GM18511 (cell line): ENCODE measurements at regions not wholly inside any gene's neighbourhood (a gene's known extent, or its start where the extent isn't known, plus 50 kb on each side); places are given as distances from the start of the nearest gene placed in this dataset.

Experiments used
- ATAC-seq: cut with Tn5 transposase; IDR thresholded peaks from one replicate; pipeline ENCODE4 v1.9.1; 2021; ENCODE audit warnings: mild to moderate bottlenecking, moderate library complexity; ENCODE audit not compliant: unreplicated experiment

DNA sequence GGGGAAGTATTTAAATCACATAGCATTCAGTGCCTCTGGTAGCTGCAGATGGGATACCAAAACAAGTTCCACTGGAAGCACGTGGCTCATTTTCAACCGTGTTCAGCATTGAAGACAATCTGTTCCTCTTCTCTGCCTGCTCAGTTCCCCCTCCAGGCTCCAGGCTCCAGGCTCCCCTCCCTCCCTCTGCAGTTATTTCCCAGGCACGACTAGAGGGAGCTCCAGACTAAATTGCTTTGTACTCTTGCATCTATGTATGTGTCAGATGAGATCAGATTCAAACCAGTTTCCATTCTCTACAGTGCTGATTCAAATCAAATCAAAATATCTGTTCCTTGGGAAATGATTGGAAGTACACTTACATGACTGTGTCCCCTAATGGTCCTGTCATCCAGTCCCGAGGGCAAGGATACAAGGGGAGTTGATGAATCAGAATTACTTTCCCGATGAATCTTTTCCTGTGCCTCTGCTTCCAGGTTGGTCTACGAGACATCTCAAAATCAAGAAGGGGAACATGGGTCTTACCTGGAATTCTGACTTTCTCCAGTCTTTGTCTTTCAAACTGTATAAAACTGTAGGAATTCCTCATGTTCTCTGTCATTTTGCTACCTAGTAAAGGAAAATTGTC, 600.5 kb downstream of the EDEM1 start:
- no peak for ATAC-seq

DNA sequence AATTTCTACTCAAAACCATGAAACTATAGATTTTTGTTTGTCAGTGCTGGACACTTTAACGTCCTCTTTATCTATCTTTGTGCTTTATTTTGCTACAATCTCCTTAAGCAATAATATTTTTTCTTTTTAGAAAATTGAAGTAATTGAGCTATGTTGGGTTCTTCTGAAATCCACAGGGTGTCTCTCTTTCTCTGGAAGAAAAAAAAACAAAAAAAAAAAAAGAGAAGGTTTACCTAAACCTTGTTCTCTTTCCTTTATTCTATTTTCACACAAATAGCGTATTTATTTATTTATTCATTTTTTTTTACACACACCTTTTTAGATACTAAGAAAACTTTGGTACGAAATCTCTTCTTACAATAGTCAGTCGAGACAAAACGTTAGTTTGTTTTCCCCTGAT, 601.0 kb downstream of the EDEM1 start:
- ATAC-seq, result no peak

- ATAC-seq, result no peak
Measured at GRCh38 chr3:5791558-5791957, 604.1 kb downstream of the EDEM1 start.

DNA sequence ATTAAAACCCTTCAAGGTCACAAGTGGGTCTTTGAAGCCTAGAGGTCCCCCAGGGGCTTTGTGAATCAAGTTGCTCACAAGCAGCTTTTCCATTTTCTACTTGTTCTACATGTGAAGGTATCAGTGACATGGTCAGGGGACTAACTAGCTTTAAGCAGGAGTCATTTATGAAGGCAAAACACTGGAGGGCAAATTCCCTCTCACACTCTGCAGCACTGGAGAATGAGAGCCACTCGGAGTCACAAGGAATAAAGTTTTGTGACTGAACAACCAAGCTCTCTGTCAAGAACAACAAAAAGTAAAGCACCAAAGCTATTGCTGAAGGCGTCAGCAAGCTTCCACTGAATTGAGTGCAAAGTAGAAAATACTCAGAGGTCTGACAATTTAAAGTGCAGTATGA, 609.0 kb downstream of the EDEM1 start:
- ATAC-seq, result no peak

GRCh38 chr3:5798809-5799208, 611.3 kb downstream of the EDEM1 start:
- ATAC-seq, result no peak

- no peak for ATAC-seq
Measured at GRCh38 chr3:5799398-5799797, 611.9 kb downstream of the EDEM1 start.

GRCh38 chr3:5800965-5801364, 613.5 kb downstream of the EDEM1 start:
- no peak for ATAC-seq

DNA sequence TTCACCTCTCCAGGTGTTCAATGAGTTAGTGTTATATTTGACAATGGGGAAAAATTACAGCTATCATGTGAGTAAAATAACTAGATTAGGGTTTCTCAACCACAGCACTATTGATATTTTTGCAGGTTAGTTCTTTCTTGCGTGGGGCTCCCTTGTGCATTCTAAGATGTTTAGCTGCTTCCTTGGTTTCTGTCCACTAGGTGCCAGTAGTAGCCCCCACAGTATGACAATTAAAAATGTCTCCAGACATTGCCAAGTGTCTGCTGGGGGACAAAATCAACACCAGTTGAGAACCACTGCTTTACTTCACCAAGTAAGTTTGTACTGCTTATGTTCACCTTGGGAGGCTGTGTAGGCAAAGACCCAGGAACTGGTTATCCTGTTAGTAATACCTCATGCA, 618.7 kb downstream of the EDEM1 start:
- no peak for ATAC-seq

GRCh38 chr3:5809586-5810246, 622.2 kb downstream of the EDEM1 start:
- no peak for ATAC-seq

GRCh38 chr3:5811016-5811415, 623.5 kb downstream of the EDEM1 start:
- no peak for ATAC-seq

DNA sequence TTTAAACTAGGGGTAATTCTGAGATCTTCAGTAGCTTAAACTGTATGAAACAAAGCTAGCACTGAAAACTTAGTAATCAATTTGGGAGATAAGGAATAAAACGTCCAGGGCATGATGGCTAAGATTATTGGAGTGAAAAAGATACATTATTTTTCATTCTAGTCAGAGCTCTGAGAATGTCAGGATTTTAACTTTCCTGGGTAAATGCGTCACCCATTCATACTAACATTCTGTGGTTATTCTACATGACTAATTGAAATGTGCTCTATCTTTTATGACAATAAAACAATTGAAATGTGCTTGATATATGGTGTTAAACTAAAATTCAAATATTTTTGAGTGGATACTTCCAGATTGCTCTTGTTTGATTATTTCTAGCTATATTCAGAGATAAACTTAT, 626.0 kb downstream of the EDEM1 start:
- no peak for ATAC-seq

- ATAC-seq, result no peak
Measured at GRCh38 chr3:5822843-5823242, 635.3 kb downstream of the EDEM1 start.

DNA sequence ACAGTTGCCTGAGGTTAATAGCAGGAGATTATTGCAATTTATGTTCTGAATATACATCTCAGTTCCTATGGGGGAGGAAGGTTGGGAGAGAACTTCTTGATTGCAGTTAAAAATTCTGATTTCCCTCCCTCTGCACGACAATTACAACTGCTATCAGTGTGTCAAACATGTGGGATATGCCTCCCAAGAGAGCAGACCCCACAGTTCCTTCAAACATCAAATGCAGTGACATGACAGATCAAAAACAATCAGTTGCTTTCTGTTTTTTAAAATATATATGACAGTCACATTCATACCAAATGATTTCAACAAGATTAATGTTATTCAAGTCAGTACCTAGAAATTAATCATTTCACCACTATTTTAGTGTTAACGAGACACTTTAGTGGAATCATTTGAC, 639.0 kb downstream of the EDEM1 start:
- ATAC-seq, result no peak

- no peak for ATAC-seq
Measured at GRCh38 chr3:5828251-5828650, 640.7 kb downstream of the EDEM1 start.

DNA sequence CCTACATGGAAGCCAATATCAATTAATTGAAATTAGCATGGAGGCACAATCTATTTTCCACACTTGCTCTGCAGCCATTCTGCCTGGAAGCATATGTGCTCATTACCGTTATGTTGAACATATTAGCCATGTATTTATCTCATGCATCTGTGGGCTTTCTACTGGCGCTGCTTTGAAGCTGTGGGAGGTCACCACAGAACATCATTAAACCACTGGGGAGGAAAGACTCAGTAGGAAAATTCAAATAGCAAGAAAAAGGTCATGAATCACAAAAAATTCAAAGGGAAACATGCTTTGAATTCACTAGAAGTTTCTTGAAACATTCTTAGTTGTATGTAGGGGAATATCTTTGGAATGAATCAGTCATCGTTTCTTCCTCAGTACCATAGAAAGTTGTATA, 652.5 kb downstream of the EDEM1 start:
- ATAC-seq, result no peak

- no peak for ATAC-seq
Measured at GRCh38 chr3:5841599-5841998, 654.1 kb downstream of the EDEM1 start.

- no peak for ATAC-seq
Measured at GRCh38 chr3:5846261-5846660, 658.8 kb downstream of the EDEM1 start.

DNA sequence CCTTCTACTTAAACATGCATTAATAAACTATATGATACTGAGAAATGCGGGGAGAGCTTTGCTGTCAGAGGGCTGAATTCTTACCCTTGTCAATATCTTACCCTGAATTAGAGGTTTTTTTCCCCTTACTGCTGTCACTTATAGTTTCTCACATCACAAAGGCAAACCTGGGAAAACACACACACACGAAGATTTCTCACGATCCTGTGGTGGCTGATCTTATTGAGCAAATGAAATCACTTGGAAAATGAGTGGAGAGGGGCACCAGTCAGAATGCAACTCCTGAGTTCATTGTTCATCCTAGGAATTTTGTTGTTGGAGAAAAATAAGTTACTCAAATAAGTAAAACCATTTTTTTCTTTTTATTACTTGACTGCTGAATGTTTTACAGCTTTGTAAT, 673.6 kb downstream of the EDEM1 start:
- ATAC-seq, result no peak

DNA sequence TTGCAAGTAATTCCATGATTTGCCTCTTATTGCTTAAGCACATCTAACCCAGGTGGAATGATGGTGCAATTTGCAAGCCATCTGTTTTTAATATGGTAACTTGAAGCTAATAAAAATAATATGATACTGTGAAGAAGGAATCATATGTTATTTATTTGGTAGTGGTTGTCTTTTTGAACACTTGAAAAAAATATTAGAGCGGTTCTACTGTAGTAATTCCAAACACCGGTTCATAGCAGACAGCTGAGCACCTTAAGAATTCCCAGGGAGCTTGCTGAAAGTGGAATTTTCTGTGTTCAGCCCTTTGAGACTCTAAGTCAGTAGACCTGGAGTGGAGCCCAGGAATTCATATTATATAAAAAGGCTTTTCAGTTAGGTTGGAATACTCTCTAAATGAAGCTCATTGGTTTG, 687.4 kb downstream of the EDEM1 start:
- ATAC-seq, result no peak

DNA sequence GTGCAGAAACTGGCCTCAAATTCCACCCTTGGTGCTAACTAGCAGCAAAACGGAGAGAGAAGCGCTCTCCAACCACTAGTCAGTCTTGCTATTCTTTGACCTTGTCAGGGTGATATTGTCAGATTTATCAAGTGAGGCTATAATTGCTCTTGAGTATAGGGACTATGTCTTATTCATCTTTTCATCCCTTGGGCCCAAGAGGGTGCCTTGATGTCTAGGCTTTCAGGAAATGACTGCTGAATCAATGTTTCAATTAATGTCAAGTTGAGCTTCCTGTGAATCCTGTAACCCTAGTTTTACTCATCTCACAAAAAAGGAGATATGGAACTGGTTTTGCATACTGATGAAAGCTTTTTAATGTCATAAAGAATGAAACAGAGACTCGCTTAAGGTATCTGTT, 701.3 kb downstream of the EDEM1 start:
- ATAC-seq, result no peak

- ATAC-seq, result no peak
Measured at GRCh38 chr3:5889374-5889773, 701.9 kb downstream of the EDEM1 start.

DNA sequence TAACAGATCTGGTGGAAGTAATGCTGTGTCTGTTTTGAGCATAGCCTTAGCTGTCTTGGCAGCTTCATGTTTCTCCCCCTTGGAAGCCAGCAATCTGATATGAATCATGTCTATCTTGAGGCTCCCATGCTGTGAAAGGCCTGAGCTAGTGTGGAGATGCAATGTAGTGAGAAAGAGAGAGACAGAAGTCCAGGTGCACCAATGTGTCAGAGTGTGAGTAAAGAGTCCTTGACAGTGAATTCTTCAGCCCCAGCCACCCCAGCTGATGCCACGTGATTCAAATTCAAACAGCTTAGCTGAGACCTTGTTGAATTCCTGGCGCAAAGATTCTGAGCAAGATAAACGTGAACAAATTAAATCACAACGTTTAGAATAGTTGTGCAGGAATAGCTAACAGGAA, 704.2 kb downstream of the EDEM1 start:
- ATAC-seq, result no peak

GRCh38 chr3:5898106-5898505, 710.6 kb downstream of the EDEM1 start:
- ATAC-seq, result no peak
